ENCODE measurements at regions not wholly inside any gene's neighbourhood (a gene's known extent, or its start where the extent isn't known, plus 50 kb on each side); places are given as distances from the start of the nearest gene placed in this dataset.

DNA sequence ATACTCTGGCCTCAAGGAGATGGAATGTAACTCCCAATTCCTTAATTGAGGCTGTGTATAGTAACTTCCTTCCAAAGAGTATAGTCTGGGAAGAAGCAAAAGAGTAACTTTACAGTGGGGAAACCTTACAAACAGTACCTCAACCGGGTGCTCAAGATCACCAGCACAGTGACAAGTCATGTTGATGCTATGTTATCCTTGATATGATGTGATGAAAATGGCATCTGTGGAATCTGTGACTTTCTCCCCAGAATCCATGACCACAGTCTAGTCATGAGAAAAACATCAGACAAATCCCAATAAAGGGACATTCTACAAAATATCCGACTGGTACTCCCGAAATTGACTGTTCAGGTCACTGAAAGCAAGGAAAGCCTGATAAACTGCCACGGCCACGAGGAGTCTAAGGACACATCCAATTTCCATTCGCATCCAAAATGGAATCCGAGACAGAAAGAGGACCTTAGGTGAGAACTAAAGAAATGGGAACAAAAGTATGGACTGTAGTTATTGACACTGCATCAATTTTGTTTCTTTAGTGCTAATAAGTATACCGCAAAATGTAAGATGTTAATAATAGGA lies 97.3 kb upstream of the FRMD6 start:
- FAIRE-seq (no peak), ATAC-seq (no peak), DNase-seq (no peak)
- Histone ChIP-seq H3K36me3 (no peaks in the 10 kb centered on the region), H3K4me1 (no peaks in the 10 kb centered on the region), H3K27me3 (peaks cover 0 to 3% (median 0%) of the 10 kb centered on the region in 4 donors), H3K4me3 (no peak overlapping the region), H3K27ac (no peak overlapping the region), H3K9me3 (no peaks in the 10 kb centered on the region)
- TF ChIP-seq, protein P1, sequence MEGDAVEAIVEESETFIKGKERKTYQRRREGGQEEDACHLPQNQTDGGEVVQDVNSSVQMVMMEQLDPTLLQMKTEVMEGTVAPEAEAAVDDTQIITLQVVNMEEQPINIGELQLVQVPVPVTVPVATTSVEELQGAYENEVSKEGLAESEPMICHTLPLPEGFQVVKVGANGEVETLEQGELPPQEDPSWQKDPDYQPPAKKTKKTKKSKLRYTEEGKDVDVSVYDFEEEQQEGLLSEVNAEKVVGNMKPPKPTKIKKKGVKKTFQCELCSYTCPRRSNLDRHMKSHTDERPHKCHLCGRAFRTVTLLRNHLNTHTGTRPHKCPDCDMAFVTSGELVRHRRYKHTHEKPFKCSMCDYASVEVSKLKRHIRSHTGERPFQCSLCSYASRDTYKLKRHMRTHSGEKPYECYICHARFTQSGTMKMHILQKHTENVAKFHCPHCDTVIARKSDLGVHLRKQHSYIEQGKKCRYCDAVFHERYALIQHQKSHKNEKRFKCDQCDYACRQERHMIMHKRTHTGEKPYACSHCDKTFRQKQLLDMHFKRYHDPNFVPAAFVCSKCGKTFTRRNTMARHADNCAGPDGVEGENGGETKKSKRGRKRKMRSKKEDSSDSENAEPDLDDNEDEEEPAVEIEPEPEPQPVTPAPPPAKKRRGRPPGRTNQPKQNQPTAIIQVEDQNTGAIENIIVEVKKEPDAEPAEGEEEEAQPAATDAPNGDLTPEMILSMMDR (IDR thresholded peaks at IDR 0.05): no peak
- intact Hi-C loops (cut with DNase I): no loop called here
- WGBS, 2 donors: 71 to 87% methylated on average over 8 of the region's 8 CpGs

- WGBS, 2 donors: 77 to 81% methylated on average over 2 of the region's 2 CpGs
- Histone ChIP-seq H3K27ac (no peak overlapping the region), H3K27me3 (peaks cover 0 to 3% (median 0%) of the 10 kb centered on the region in 4 donors), H3K9me3 (no peaks in the 10 kb centered on the region), H3K4me3 (no peak overlapping the region), H3K36me3 (no peaks in the 10 kb centered on the region), H3K4me1 (no peaks in the 10 kb centered on the region)
- no peak for FAIRE-seq
- intact Hi-C loops (cut with DNase I): no loop called here
- TF ChIP-seq, protein P1 (IDR thresholded peaks at IDR 0.05): no peak
- ATAC-seq: no peak
- no peak for DNase-seq
Measured at GRCh38 chr14:51554953-51555352, 96.8 kb upstream of the FRMD6 start.

DNA sequence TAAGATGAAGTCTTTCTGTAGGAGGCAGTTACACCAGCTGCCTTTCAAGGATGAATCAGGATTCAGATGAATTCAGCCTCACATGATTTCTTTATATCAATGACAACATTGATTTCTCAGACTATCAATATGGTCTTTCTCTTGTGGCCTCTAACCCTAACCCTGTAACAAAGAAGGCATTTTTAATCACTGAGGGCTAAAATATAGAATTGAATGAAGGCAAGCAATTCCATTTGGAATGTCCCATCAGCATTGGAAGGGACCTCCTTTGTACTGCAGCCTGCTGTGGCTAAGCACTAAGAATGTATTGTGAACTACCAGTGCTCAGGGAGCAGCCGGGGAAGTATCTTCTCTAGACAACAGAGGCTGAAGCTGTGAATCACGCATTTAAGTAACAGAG lies 90.6 kb upstream of the FRMD6 start:
- Histone ChIP-seq H3K9me3 (no peaks in the 10 kb centered on the region), H3K4me3 (no peak overlapping the region), H3K27ac (no peak overlapping the region), H3K27me3 (no peaks in the 10 kb centered on the region), H3K4me1 (no peaks in the 10 kb centered on the region), H3K36me3 (no peaks in the 10 kb centered on the region)
- DNase-seq: no peak
- 85 to 95% methylated on average over 2 of the region's 2 CpGs for WGBS, 2 donors
- FAIRE-seq: no peak
- TF ChIP-seq, protein P1 (IDR thresholded peaks at IDR 0.05): no peak
- intact Hi-C loops (cut with DNase I): no loop called here
- no peak for ATAC-seq

- intact Hi-C loops (cut with DNase I): no loop called here
- TF ChIP-seq, protein P1 (IDR thresholded peaks at IDR 0.05): no peak
- FAIRE-seq (no peak), ATAC-seq (no peak), DNase-seq (no peak)
- WGBS, 2 donors: 72 to 87% methylated on average over 5 of the region's 5 CpGs
- no peak overlapping the region for H3K27ac ChIP-seq
- no peaks in the 10 kb centered on the region for H3K36me3 ChIP-seq
- no peak overlapping the region for H3K4me3 ChIP-seq
- no peaks in the 10 kb centered on the region for H3K27me3 ChIP-seq
- H3K9me3 ChIP-seq: no peaks in the 10 kb centered on the region
- H3K4me1 ChIP-seq: no peaks in the 10 kb centered on the region
Measured at GRCh38 chr14:51562816-51563215, 88.9 kb upstream of the FRMD6 start.

- no peak overlapping the region for H3K27ac ChIP-seq
- H3K27me3 ChIP-seq: no peaks in the 10 kb centered on the region
- no peak for DNase-seq
- no peak for ATAC-seq
- 90 to 94% methylated on average over 3 of the region's 3 CpGs for WGBS, 2 donors
- FAIRE-seq: no peak
- H3K36me3 ChIP-seq: no peaks in the 10 kb centered on the region
- H3K9me3 ChIP-seq: no peaks in the 10 kb centered on the region
- TF ChIP-seq, protein P1 (IDR thresholded peaks at IDR 0.05): no peak
- intact Hi-C loops (cut with DNase I): no loop called here
- H3K4me1 ChIP-seq: no peaks in the 10 kb centered on the region
- no peak overlapping the region for H3K4me3 ChIP-seq
Measured at GRCh38 chr14:51563560-51563959, 88.2 kb upstream of the FRMD6 start.
